Fibroblast of lung (primary cell): ENCODE measurements at regions not wholly inside any gene's neighbourhood (a gene's known extent, or its start where the extent isn't known, plus 50 kb on each side); places are given as distances from the start of the nearest gene placed in this dataset.

Experiments
- DNase-seq, 2 donors: peaks; one replicate each; pipeline versions ENCODE4 v3.0.0 to v3.0.0-alpha.2; 2010; ENCODE audit warnings: low read depth in 2 of 2
- H2AFZ ChIP-seq: 2 replicates; pipeline ENCODE4 v1.5.1; 2012; ENCODE audit warnings: low read length, control low read depth, inconsistent platforms
- H3K27ac ChIP-seq: 2 replicates; pipeline ENCODE4 v1.5.1; 2011; ENCODE audit warnings: low read length, control low read depth; ENCODE audit not compliant: insufficient read depth
- H3K27me3 ChIP-seq: 2 replicates; pipeline ENCODE4 v1.5.1; 2011; ENCODE audit warnings: mild to moderate bottlenecking, low read length; ENCODE audit not compliant: control insufficient read depth, insufficient read depth
- H3K36me3 ChIP-seq: 2 replicates; pipeline ENCODE4 v1.5.1; 2011; ENCODE audit warnings: low read length; ENCODE audit not compliant: control insufficient read depth, insufficient read depth
- H3K4me1 ChIP-seq: 2 replicates; pipeline ENCODE4 v1.5.1; 2011; ENCODE audit warnings: low read length; ENCODE audit not compliant: control insufficient read depth, insufficient read depth; ENCODE audit errors: extremely low read depth
- H3K4me2 ChIP-seq: 2 replicates; pipeline ENCODE4 v1.5.1; 2011; ENCODE audit warnings: low read length, control low read depth; ENCODE audit not compliant: insufficient read depth; ENCODE audit errors: extremely low read depth
- H3K4me3 ChIP-seq, 4 experiments: fragments of 200-600 bp in 1 of 4; sonication (generic) in 1 of 4; replicated peaks in 1 of 4; 2 replicates each; pipeline ENCODE4 v1.5.1; 2011 to 2016; ENCODE audit warnings: low read length in 4 of 4, low read depth in 3 of 4, mild to moderate bottlenecking in 3 of 4, control low read depth in 2 of 4, inconsistent platforms in 1 of 4, mixed read lengths in 1 of 4; ENCODE audit not compliant: insufficient read depth in 1 of 4; ENCODE audit errors: control extremely low read depth in 1 of 4
- H3K79me2 ChIP-seq: 2 replicates; pipeline ENCODE4 v1.5.1; 2012; ENCODE audit warnings: mild to moderate bottlenecking, low read length, inconsistent platforms; ENCODE audit not compliant: control insufficient read depth, insufficient read depth
- H3K9ac ChIP-seq: 2 replicates; pipeline ENCODE4 v1.5.1; 2011; ENCODE audit warnings: mild to moderate bottlenecking, low read length, control low read depth; ENCODE audit not compliant: insufficient read depth
- H3K9me3 ChIP-seq: 2 replicates; pipeline ENCODE4 v1.5.1; 2012; ENCODE audit warnings: low read depth, low read length; ENCODE audit not compliant: control insufficient read depth, insufficient read depth
- H4K20me1 ChIP-seq: 2 replicates; pipeline ENCODE4 v1.5.1; 2011; ENCODE audit warnings: low read length; ENCODE audit not compliant: control insufficient read depth, insufficient read depth; ENCODE audit errors: extremely low read depth
- CTCF ChIP-seq, 2 donors: IDR thresholded peaks in 1 of 2; conservative IDR thresholded peaks in 1 of 2; 1 replicate in 1 of 2; 2 replicates in 1 of 2; pipeline ENCODE4 v1.5.1; 2011 to 2012; ENCODE audit warnings: low read length in 2 of 2, control low read depth in 1 of 2, inconsistent platforms in 1 of 2, low read depth in 1 of 2, mild to moderate bottlenecking in 1 of 2
- EZH2 ChIP-seq: IDR thresholded peaks from 2 replicates; pipeline ENCODE4 v1.5.1; 2012; ENCODE audit warnings: low read length, control low read depth, mild to moderate bottlenecking; ENCODE audit errors: missing control alignments

DNA sequence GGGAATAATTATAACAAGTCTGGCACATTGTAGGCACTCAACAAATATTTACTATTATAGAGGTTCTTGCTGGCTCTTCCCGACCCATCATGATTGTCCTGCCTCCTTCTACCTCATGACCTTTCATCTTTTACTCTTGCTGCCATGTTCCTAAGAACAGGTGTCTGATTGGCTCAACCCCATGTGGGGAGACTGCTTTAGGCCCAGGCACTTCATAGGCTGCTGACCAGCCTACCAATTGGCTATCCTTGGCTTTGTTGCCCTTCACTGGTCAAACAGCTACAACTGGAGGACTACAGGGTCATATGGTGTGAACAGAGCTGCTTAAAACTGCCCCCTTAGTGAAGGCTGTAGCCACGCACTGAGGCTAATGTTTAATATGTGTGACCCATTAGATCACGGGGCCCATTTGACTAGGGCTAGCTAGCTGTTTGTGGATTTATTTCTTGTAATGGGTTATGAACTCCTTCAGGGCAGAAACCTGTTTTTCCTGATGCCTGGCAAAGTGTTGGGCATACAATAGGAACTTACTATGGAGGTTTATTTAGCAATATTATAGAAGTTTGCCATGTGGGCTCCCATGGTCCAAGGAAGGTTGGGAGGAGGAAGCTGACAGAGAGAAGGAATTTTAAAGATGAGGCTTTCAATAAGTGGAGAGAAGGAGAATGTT, 239.9 kb upstream of the TBC1D5 start:
- H4K20me1 ChIP-seq = no peaks in the 10 kb centered on the region
- no peak overlapping the region for H3K4me3 ChIP-seq

GRCh38 chr3:17980863-17981262, 238.4 kb upstream of the TBC1D5 start:
- H3K4me3 ChIP-seq = no peak overlapping the region
- no peak overlapping the region for H3K4me2 ChIP-seq
- H4K20me1 ChIP-seq = no peaks in the 10 kb centered on the region
- H3K79me2 ChIP-seq = no peaks in the 10 kb centered on the region
- no peak overlapping the region for H2AFZ ChIP-seq
- H3K9me3 ChIP-seq = no peaks in the 10 kb centered on the region
- no peaks in the 10 kb centered on the region for H3K27me3 ChIP-seq
- DNase-seq = no peak
- TF ChIP-seq CTCF (conservative IDR thresholded peaks at IDR 0.05 in 1 of 2, IDR thresholded peaks at IDR 0.05 in 1 of 2; ENCODE audit: low read depth in 1 of 2, low read length in 2 of 2) (no peak), EZH2 (no peak)
- H3K4me1 ChIP-seq = no peaks in the 10 kb centered on the region
- no peak overlapping the region for H3K9ac ChIP-seq
- no peak overlapping the region for H3K27ac ChIP-seq
- no peaks in the 10 kb centered on the region for H3K36me3 ChIP-seq

More for the DNA sequence above, 239.9 kb upstream of the TBC1D5 start:
- no peaks in the 10 kb centered on the region for H3K27me3 ChIP-seq
- no peak overlapping the region for H2AFZ ChIP-seq
- no peaks in the 10 kb centered on the region for H3K79me2 ChIP-seq
- H3K4me1 ChIP-seq = no peaks in the 10 kb centered on the region
- H3K27ac ChIP-seq = no peak overlapping the region
- no peak overlapping the region for H3K9ac ChIP-seq
- no peak for TF ChIP-seq EZH2
- no peak for TF ChIP-seq CTCF (conservative IDR thresholded peaks at IDR 0.05 in 1 of 2, IDR thresholded peaks at IDR 0.05 in 1 of 2; ENCODE audit: low read depth in 1 of 2, low read length in 2 of 2)
- H3K9me3 ChIP-seq = no peaks in the 10 kb centered on the region
- DNase-seq = no peak
- no peak overlapping the region for H3K4me2 ChIP-seq
- H3K36me3 ChIP-seq = no peaks in the 10 kb centered on the region

DNA sequence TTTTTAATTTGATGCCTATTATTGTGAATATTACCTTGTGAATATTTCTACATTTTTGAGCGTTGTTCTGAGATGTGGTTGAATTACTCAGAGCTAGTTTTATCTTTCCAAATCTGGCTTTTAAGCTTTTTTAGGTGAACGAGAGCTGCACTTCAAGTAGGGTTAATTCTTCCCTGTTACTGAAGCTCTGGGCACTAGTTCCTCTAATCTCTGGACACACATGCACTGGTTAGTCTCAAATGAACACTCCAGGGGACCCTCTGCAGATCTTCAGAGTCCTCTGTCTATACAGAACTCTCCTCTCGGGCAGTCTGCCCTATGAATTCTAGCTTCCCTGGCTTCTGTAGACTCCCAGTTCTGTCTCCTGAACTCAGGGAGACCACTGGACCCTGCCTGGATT, 237.5 kb upstream of the TBC1D5 start:
- H3K4me1 ChIP-seq = no peaks in the 10 kb centered on the region
- TF ChIP-seq CTCF (conservative IDR thresholded peaks at IDR 0.05 in 1 of 2, IDR thresholded peaks at IDR 0.05 in 1 of 2; ENCODE audit: low read depth in 1 of 2, low read length in 2 of 2) (no peak), EZH2 (no peak)
- H3K79me2 ChIP-seq = no peaks in the 10 kb centered on the region
- H3K27ac ChIP-seq = no peak overlapping the region
- no peaks in the 10 kb centered on the region for H3K27me3 ChIP-seq
- H3K9ac ChIP-seq = no peak overlapping the region
- H3K9me3 ChIP-seq = no peaks in the 10 kb centered on the region
- H3K36me3 ChIP-seq = no peaks in the 10 kb centered on the region
- no peak overlapping the region for H2AFZ ChIP-seq
- no peaks in the 10 kb centered on the region for H4K20me1 ChIP-seq
- no peak overlapping the region for H3K4me3 ChIP-seq
- H3K4me2 ChIP-seq = no peak overlapping the region
- no peak for DNase-seq
